ENCODE measurements at regions not wholly inside any gene's neighbourhood (a gene's known extent, or its start where the extent isn't known, plus 50 kb on each side); places are given as distances from the start of the nearest gene placed in this dataset.

DNA sequence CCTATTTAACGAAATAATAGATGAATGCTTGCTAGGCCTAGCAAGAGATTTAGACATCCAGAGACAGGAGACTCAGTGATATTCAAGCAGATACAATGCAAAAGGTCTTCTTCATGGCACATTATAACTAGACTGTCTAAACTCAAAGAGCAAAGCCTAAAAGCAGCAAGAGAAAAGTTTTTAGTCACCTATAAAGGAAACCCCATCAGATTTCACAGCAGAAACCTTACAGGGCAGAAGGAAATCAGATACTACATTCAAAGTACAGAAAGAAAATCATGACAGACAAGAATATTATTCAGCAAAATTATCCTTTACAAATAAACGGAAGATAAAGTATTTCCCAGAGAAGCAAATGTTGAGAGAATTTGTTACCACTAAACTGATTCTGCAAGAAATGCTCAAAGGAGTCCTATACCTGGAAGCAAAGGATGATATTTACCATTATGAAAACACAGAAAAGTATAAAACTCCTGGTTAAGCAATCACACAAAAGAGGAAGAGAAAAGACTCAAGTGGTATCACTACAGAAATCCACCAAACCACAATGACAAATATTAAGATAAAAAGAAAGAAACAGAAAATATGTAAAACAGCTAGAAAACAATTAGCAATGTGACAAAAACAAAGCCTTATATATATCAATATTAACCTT lies 333.7 kb downstream of the MEI4 start:
- H3K4me1 Mint-ChIP-seq = no peaks in the 10 kb centered on the region; the same call in 2 of the 3 replicates
- DNase-seq (ENCODE audit: low spot score) = no peak
- no peak overlapping the region for H3K4me3 ChIP-seq
- no peak for ATAC-seq
- H3F3A ChIP-seq (replicated peaks; ENCODE audit: low read depth) = no peaks in the 10 kb centered on the region
- no peak overlapping the region for H3K4me2 ChIP-seq
- H3K36me3 ChIP-seq (ENCODE audit: insufficient read depth) = no peaks in the 10 kb centered on the region
- TF ChIP-seq NANOG (IDR thresholded peaks at IDR 0.05; ENCODE audit: borderline replicate concordance) = no peak
- TF ChIP-seq ZNF331 (CRISPR knock-in tag; IDR thresholded peaks at IDR 0.05; ENCODE audit: low read depth) = no peak
- no peak for TF ChIP-seq EZH2phosphoT487 (IDR thresholded peaks at IDR 0.05; ENCODE audit: unreplicated experiment)
- TF ChIP-seq, protein P1, sequence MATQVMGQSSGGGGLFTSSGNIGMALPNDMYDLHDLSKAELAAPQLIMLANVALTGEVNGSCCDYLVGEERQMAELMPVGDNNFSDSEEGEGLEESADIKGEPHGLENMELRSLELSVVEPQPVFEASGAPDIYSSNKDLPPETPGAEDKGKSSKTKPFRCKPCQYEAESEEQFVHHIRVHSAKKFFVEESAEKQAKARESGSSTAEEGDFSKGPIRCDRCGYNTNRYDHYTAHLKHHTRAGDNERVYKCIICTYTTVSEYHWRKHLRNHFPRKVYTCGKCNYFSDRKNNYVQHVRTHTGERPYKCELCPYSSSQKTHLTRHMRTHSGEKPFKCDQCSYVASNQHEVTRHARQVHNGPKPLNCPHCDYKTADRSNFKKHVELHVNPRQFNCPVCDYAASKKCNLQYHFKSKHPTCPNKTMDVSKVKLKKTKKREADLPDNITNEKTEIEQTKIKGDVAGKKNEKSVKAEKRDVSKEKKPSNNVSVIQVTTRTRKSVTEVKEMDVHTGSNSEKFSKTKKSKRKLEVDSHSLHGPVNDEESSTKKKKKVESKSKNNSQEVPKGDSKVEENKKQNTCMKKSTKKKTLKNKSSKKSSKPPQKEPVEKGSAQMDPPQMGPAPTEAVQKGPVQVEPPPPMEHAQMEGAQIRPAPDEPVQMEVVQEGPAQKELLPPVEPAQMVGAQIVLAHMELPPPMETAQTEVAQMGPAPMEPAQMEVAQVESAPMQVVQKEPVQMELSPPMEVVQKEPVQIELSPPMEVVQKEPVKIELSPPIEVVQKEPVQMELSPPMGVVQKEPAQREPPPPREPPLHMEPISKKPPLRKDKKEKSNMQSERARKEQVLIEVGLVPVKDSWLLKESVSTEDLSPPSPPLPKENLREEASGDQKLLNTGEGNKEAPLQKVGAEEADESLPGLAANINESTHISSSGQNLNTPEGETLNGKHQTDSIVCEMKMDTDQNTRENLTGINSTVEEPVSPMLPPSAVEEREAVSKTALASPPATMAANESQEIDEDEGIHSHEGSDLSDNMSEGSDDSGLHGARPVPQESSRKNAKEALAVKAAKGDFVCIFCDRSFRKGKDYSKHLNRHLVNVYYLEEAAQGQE (IDR thresholded peaks at IDR 0.05; ENCODE audit: unreplicated experiment) = no peak
- TF ChIP-seq EZH2 (IDR thresholded peaks at IDR 0.05; ENCODE audit: low read depth, unreplicated experiment) = no peak
- TF ChIP-seq ZNF114 (CRISPR knock-in tag; IDR thresholded peaks at IDR 0.05) = no peak
- TF ChIP-seq, protein P2, sequence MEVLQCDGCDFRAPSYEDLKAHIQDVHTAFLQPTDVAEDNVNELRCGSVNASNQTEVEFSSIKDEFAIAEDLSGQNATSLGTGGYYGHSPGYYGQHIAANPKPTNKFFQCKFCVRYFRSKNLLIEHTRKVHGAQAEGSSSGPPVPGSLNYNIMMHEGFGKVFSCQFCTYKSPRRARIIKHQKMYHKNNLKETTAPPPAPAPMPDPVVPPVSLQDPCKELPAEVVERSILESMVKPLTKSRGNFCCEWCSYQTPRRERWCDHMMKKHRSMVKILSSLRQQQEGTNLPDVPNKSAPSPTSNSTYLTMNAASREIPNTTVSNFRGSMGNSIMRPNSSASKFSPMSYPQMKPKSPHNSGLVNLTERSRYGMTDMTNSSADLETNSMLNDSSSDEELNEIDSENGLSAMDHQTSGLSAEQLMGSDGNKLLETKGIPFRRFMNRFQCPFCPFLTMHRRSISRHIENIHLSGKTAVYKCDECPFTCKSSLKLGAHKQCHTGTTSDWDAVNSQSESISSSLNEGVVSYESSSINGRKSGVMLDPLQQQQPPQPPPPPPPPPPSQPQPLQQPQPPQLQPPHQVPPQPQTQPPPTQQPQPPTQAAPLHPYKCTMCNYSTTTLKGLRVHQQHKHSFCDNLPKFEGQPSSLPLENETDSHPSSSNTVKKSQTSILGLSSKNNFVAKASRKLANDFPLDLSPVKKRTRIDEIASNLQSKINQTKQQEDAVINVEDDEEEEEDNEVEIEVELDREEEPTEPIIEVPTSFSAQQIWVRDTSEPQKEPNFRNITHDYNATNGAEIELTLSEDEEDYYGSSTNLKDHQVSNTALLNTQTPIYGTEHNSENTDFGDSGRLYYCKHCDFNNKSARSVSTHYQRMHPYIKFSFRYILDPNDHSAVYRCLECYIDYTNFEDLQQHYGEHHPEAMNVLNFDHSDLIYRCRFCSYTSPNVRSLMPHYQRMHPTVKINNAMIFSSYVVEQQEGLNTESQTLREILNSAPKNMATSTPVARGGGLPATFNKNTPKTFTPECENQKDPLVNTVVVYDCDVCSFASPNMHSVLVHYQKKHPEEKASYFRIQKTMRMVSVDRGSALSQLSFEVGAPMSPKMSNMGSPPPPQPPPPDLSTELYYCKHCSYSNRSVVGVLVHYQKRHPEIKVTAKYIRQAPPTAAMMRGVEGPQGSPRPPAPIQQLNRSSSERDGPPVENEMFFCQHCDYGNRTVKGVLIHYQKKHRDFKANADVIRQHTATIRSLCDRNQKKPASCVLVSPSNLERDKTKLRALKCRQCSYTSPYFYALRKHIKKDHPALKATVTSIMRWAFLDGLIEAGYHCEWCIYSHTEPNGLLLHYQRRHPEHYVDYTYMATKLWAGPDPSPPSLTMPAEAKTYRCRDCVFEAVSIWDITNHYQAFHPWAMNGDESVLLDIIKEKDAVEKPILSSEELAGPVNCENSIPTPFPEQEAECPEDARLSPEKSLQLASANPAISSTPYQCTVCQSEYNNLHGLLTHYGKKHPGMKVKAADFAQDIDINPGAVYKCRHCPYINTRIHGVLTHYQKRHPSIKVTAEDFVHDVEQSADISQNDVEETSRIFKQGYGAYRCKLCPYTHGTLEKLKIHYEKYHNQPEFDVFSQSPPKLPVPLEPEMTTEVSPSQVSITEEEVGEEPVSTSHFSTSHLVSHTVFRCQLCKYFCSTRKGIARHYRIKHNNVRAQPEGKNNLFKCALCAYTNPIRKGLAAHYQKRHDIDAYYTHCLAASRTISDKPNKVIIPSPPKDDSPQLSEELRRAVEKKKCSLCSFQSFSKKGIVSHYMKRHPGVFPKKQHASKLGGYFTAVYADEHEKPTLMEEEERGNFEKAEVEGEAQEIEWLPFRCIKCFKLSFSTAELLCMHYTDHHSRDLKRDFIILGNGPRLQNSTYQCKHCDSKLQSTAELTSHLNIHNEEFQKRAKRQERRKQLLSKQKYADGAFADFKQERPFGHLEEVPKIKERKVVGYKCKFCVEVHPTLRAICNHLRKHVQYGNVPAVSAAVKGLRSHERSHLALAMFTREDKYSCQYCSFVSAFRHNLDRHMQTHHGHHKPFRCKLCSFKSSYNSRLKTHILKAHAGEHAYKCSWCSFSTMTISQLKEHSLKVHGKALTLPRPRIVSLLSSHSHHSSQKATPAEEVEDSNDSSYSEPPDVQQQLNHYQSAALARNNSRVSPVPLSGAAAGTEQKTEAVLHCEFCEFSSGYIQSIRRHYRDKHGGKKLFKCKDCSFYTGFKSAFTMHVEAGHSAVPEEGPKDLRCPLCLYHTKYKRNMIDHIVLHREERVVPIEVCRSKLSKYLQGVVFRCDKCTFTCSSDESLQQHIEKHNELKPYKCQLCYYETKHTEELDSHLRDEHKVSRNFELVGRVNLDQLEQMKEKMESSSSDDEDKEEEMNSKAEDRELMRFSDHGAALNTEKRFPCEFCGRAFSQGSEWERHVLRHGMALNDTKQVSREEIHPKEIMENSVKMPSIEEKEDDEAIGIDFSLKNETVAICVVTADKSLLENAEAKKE (CRISPR knock-in tag; IDR thresholded peaks at IDR 0.05) = no peak
- no peak for TF ChIP-seq POLR2AphosphoS5 (IDR thresholded peaks at IDR 0.05; ENCODE audit: low read depth)
- no peak for TF ChIP-seq JUNB (IDR thresholded peaks at IDR 0.05; ENCODE audit: unreplicated experiment)
- H3K79me2 ChIP-seq (replicated peaks; ENCODE audit: insufficient read depth) = no peaks in the 10 kb centered on the region
- no peaks in the 10 kb centered on the region for H4K20me1 ChIP-seq (replicated peaks; ENCODE audit: insufficient read depth)
- H3K9me3 Mint-ChIP-seq = peaks cover 7% of the 10 kb centered on the region; the same call in 2 of the 3 replicates
- no peak overlapping the region for H3K4me3 Mint-ChIP-seq
- H3K27me3 ChIP-seq (ENCODE audit: insufficient read depth) = no peaks in the 10 kb centered on the region
- no peak overlapping the region; the same call in 1 of the 2 replicates for H3K27ac Mint-ChIP-seq
- no peaks in the 10 kb centered on the region for H3K4me1 ChIP-seq (ENCODE audit: insufficient read depth)
- H3K36me3 Mint-ChIP-seq (ENCODE audit: low read depth) = peaks cover 3% of the 10 kb centered on the region; the same call in 1 of the 3 replicates
- H3K9me2 ChIP-seq (ENCODE audit: insufficient read depth) = peaks cover 3% of the 10 kb centered on the region; the same call in 1 of the 2 replicates
- H3K27ac ChIP-seq (ENCODE audit: low read depth) = no peak overlapping the region
- H2AFZ ChIP-seq = no peak overlapping the region
- H3K27me3 Mint-ChIP-seq (ENCODE audit: insufficient read depth, low read depth, poor library complexity) = peaks cover 2% of the 10 kb centered on the region

Measured in GM23338 (cell line).